ENCODE measurements at regions not wholly inside any gene's neighbourhood (a gene's known extent, or its start where the extent isn't known, plus 50 kb on each side); places are given as distances from the start of the nearest gene placed in this dataset.

GRCh38 chrX:40300286-40300890, 202.6 kb upstream of the BCOR start:
- Histone ChIP-seq H4K20me1 (replicated peaks; ENCODE audit: control insufficient read depth, extremely low read depth, insufficient read depth, low read length) (no peaks in the 10 kb centered on the region), H3K4me3 (replicated peaks in 1 of 3; ENCODE audit: insufficient read depth in 1 of 3, low read depth in 1 of 3, low read length in 3 of 3) (no peak overlapping the region), H3K36me3 (ENCODE audit: control insufficient read depth in 2 of 2, extremely low read depth in 1 of 2, insufficient read depth in 2 of 2, low read length in 2 of 2) (no peaks in the 10 kb centered on the region), H3K9me1 (replicated peaks; ENCODE audit: control insufficient read depth, extremely low read depth, insufficient read depth, low read length) (no peaks in the 10 kb centered on the region), H3K79me2 (ENCODE audit: control insufficient read depth, insufficient read depth, low read length) (no peaks in the 10 kb centered on the region), H3K4me2 (ENCODE audit: insufficient read depth, low read length) (no peak overlapping the region), H2AFZ (ENCODE audit: low read depth, low read length) (no peak overlapping the region), H3K9ac (replicated peaks; ENCODE audit: extremely low read depth, insufficient read depth, low read length) (no peak overlapping the region), H3K9me3 (replicated peaks; ENCODE audit: control insufficient read depth, insufficient read depth, low read length) (no peaks in the 10 kb centered on the region), H3K27me3 (ENCODE audit: control insufficient read depth in 2 of 2, insufficient read depth in 2 of 2, low read length in 2 of 2) (no peaks in the 10 kb centered on the region), H3K27ac (ENCODE audit: insufficient read depth, low read depth, low read length) (no peak overlapping the region), H3K4me1 (ENCODE audit: control insufficient read depth, extremely low read depth, insufficient read depth, low read length) (no peaks in the 10 kb centered on the region)
- no TSS peak for BruUV-seq (replicated peaks)
- TF ChIP-seq MAX (IDR thresholded peaks at IDR 0.05; ENCODE audit: insufficient read depth, insufficient read length) (no peak), JUN (IDR thresholded peaks at IDR 0.05; ENCODE audit: borderline replicate concordance, insufficient read depth, insufficient read length, low read depth) (no peak), POLR2A (IDR thresholded peaks at IDR 0.05; ENCODE audit: low read depth, low read length) (no peak), CTCF (IDR thresholded peaks at IDR 0.05; ENCODE audit: extremely low read depth in 1 of 2, insufficient read depth in 1 of 2, low read depth in 1 of 2, low read length in 2 of 2) (no peak), MYC (IDR thresholded peaks at IDR 0.05; ENCODE audit: low read depth, low read length) (no peak), EZH2 (IDR thresholded peaks at IDR 0.05; ENCODE audit: borderline replicate concordance, low read depth, low read length, severe bottlenecking) (no peak), GATA2 (IDR thresholded peaks at IDR 0.05; ENCODE audit: insufficient read depth, insufficient read length, low read depth, low read length) (no peak), POLR2AphosphoS5 (IDR thresholded peaks at IDR 0.05; ENCODE audit: insufficient read depth, low read depth, low read length) (no peak), FOS (IDR thresholded peaks at IDR 0.05; ENCODE audit: borderline replicate concordance, insufficient read depth, low read length) (no peak)
- FAIRE-seq = no peak
- ChIA-PET POLR2A (no interaction called here), CTCF (interaction anchor here (1.2 kb wide), 1 partner anchor 15 kb away, joined by 3 read pairs; no protein-coding TSS in a partner anchor)
- intact Hi-C loops (cut with micrococcal nuclease) = no loop called here
- no peak for DNase-seq (ENCODE audit: low read depth, low spot score)
- dilution Hi-C loops (cut with MboI; ENCODE audit: extremely low pct_ligation_motif_present, low sequenced_read_pairs) = no loop called here

All from endothelial cell of umbilical vein (primary cell).